Stomach smooth muscle (tissue), 2 donors: ENCODE measurements at regions not wholly inside any gene's neighbourhood (a gene's known extent, or its start where the extent isn't known, plus 50 kb on each side); places are given as distances from the start of the nearest gene placed in this dataset.

Experiments used
- H3K27ac ChIP-seq: one replicate; pipeline ENCODE4 v1.7.0; 2013; ENCODE audit warnings: mild to moderate bottlenecking, low read length, inconsistent platforms
- H3K27me3 ChIP-seq, 2 donors: one replicate each; pipeline ENCODE4 v1.7.0; 2013; ENCODE audit warnings: low read length in 2 of 2; ENCODE audit not compliant: insufficient read depth in 2 of 2, control insufficient read depth in 1 of 2
- H3K36me3 ChIP-seq, 2 donors: one replicate each; pipeline ENCODE4 v1.7.0; 2013; ENCODE audit warnings: low read length in 2 of 2; ENCODE audit not compliant: control insufficient read depth in 2 of 2, insufficient read depth in 2 of 2
- H3K4me1 ChIP-seq: one replicate; pipeline ENCODE4 v1.7.0; 2013; ENCODE audit warnings: low read length; ENCODE audit not compliant: control insufficient read depth, insufficient read depth
- H3K4me3 ChIP-seq, 2 donors: one replicate each; pipeline ENCODE4 v1.7.0; 2013; ENCODE audit warnings: low read length in 2 of 2
- H3K9ac ChIP-seq, 2 donors: one replicate each; pipeline ENCODE4 v1.7.0; 2013; ENCODE audit warnings: low read length in 2 of 2, mild to moderate bottlenecking in 1 of 2
- H3K9me3 ChIP-seq, 2 donors: one replicate each; pipeline ENCODE4 v1.7.0; 2013; ENCODE audit warnings: low read length in 2 of 2; ENCODE audit not compliant: control insufficient read depth in 2 of 2
- donor health status: healthy.
- donor health status: Pancreatic carcinoma.

DNA sequence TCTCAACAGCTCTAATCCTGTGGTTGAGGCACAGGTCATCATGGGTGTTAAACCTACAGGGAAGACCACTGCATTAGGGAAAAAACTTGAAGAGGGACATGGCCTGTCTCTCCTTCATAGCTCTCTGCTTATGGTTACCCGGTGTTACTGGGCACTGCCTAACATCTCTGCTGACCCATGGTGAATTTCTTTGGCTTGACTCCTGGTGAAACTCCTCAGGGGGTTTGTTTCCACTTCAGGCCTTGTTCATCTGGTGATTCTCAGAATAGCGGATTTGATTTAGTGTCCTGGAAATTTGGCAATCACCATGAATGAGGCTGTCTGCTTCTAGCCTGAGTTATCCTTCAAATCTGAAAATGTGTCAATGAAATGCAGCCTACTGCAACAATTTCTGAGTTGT lies 114.4 kb downstream of the ZNF518B start:
- H3K9me3 ChIP-seq: peaks cover 0 to 2% of the 10 kb centered on the region in 2 donors
- no peak overlapping the region for H3K9ac ChIP-seq
- H3K36me3 ChIP-seq: no peaks in the 10 kb centered on the region
- H3K4me3 ChIP-seq: no peak overlapping the region
- H3K27me3 ChIP-seq: no peaks in the 10 kb centered on the region
- H3K4me1 ChIP-seq: no peaks in the 10 kb centered on the region
- no peak overlapping the region for H3K27ac ChIP-seq

DNA sequence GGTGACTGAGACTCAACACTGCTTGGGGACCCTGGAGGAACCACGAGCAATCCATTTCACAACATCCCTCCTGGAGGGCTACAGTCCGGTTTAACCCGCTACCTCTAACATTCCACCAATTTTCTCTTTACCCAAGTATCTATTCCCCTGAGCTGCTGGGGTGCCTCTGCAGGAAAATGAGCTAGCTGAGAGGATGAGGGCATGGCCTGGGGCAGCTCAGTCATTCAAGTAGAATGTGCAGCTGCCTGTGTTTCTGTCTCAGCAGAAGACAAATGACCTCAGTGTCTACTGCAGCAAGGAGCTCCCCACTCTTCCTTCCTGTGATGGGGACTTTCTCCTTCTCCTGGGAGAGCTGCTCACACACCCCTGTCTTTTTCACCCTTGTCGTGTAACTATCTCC lies 120.8 kb downstream of the ZNF518B start:
- Histone ChIP-seq H3K36me3 (no peaks in the 10 kb centered on the region), H3K9me3 (peaks cover 0 to 3% of the 10 kb centered on the region in 2 donors), H3K27ac (no peak overlapping the region), H3K27me3 (no peaks in the 10 kb centered on the region), H3K4me3 (no peak overlapping the region), H3K9ac (no peak overlapping the region), H3K4me1 (no peaks in the 10 kb centered on the region)

DNA sequence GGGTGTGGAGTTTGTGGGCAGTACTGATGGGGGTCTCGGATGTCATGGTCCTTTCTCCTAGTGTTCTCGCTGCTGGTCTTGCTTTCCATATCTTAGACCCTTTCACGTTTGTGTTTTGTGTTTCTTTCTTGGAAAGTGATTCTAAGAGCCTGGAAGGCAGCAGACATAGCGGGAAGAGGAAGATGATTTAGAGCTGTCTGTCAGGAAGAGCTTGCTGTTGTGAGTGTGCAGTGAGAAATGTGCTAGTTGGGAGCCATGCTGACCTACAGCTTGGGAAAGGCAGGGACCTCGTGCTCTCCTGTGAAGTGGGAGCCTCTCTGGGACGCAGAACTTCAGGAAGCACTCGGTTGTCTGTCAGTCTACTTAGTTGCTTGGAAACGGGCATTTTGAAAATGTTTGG lies 122.2 kb downstream of the ZNF518B start:
- Histone ChIP-seq H3K4me1 (no peaks in the 10 kb centered on the region), H3K27ac (no peak overlapping the region), H3K9ac (no peak overlapping the region), H3K4me3 (no peak overlapping the region), H3K36me3 (no peaks in the 10 kb centered on the region), H3K27me3 (no peaks in the 10 kb centered on the region), H3K9me3 (peaks cover 0 to 3% of the 10 kb centered on the region in 2 donors)

DNA sequence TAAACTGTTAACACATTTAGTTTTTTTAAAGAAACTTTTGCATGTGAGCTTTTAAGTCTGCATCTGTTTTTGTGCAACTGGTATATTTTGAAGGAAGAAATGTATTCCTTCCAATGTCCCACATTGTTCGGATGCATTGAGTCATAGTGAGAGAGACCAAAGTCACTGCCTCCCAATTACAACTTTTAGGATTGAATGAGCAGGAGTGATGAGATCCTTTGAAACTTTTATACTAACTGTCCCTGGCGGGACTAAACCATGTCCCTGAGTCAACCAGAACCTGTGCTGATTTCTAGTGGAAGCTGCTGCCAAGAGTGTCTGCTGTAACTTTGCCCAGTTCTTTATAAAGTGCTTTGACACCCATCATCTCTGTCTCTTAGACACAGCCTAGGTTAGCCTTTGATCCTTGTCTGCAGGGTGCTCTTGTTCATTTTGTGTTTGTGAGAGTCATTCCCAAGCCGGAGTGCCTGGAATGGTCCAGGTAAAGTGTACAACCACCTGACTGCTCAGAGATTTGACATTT lies 122.7 kb downstream of the ZNF518B start:
- peaks cover 0 to 3% of the 10 kb centered on the region in 2 donors for H3K9me3 ChIP-seq

DNA sequence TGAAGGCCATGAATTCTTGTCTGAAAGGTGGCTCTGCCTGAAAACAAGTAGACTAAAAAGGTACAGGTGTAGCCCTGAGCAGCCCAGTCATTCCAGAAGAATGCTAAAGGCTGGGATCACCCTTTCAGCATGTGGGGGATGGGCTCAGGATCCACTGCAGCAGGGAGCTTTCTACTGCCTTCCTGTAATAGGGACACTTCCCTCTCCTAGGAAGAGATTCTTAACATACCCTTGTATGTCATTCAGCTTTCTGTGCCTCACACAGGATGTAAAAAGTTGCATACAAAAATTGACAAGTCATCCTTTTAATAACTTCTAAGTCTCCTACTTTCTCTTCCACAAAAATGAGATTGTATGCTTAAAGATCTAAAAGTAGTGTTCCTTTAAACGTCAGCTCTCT lies 123.3 kb downstream of the ZNF518B start:
- Histone ChIP-seq H3K9ac (no peak overlapping the region), H3K4me1 (no peaks in the 10 kb centered on the region), H3K9me3 (peaks cover 0 to 3% of the 10 kb centered on the region in 2 donors), H3K36me3 (no peaks in the 10 kb centered on the region), H3K4me3 (no peak overlapping the region), H3K27me3 (no peaks in the 10 kb centered on the region), H3K27ac (no peak overlapping the region)

More for the DNA sequence above, 122.7 kb downstream of the ZNF518B start:
- Histone ChIP-seq H3K4me1 (no peaks in the 10 kb centered on the region), H3K9ac (no peak overlapping the region), H3K27ac (no peak overlapping the region), H3K36me3 (no peaks in the 10 kb centered on the region), H3K27me3 (no peaks in the 10 kb centered on the region), H3K4me3 (no peak overlapping the region)

DNA sequence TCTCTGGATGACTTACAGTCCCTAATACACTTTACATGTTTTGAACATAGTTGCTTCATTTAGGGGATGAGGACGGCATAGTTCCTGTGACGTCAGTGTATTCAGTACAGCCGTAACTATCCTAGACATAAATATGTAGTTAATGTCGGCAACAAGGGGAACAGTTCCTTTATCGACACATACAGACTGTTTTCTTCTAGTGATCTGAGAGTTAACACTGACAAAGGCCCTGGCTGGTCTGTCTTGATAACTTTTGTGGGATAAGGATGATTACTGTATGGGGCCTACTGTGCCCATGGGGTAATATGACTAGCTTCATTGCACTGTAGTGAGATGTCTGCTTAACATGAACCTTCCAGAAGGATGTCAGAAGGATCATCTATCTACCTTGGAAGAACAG lies 131.2 kb downstream of the ZNF518B start:
- Histone ChIP-seq H3K36me3 (no peaks in the 10 kb centered on the region), H3K9ac (no peak overlapping the region), H3K27me3 (peaks cover 0 to 3% of the 10 kb centered on the region in 2 donors), H3K4me3 (no peak overlapping the region), H3K27ac (no peak overlapping the region), H3K9me3 (no peaks in the 10 kb centered on the region), H3K4me1 (no peaks in the 10 kb centered on the region)

DNA sequence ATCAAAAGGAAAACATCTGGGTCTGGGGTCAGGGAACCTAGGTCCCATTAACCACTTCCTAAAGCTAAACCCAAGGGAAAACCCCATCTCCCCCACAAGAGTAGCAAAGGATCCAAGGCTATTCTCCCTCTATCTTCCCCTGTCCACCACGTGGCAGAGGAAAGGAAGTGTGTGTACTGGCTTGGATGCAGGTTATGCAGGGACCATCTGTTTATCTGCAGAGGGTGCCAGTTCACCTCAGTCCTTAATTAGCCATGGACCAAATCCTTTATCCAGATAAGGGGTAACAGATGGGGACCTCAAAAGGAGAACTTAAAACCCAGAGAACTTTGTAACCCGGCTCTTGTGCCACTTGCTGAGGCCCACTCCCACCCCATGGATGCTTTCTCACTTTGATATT lies 135.3 kb downstream of the ZNF518B start:
- Histone ChIP-seq H3K9ac (no peak overlapping the region), H3K9me3 (no peaks in the 10 kb centered on the region), H3K4me3 (no peak overlapping the region), H3K27me3 (no peaks in the 10 kb centered on the region), H3K27ac (no peak overlapping the region), H3K4me1 (no peaks in the 10 kb centered on the region), H3K36me3 (no peaks in the 10 kb centered on the region)

DNA sequence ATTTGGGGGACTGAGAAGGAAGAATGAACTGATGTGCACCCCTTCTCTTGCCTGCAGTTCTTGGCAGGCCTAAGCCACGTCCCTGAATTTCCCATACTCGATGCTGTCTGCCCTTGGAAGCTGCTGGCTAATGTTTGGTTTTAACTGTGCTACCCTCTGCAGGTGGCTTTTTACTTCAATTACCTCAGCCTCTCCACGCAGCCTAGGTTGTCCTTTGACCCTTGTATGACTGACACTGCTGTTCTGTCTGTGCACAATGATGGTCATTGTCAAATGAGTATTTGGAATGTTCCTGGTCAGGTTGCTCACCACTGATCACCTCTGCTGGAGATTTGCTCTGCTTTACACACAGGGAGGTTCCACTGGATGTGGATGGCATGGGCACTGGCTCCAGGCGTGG lies 137.1 kb downstream of the ZNF518B start:
- H3K36me3 ChIP-seq: no peaks in the 10 kb centered on the region
- H3K4me1 ChIP-seq: no peaks in the 10 kb centered on the region
- no peaks in the 10 kb centered on the region for H3K27me3 ChIP-seq
- no peak overlapping the region for H3K27ac ChIP-seq
- no peak overlapping the region for H3K4me3 ChIP-seq
- no peaks in the 10 kb centered on the region for H3K9me3 ChIP-seq
- no peak overlapping the region for H3K9ac ChIP-seq

DNA sequence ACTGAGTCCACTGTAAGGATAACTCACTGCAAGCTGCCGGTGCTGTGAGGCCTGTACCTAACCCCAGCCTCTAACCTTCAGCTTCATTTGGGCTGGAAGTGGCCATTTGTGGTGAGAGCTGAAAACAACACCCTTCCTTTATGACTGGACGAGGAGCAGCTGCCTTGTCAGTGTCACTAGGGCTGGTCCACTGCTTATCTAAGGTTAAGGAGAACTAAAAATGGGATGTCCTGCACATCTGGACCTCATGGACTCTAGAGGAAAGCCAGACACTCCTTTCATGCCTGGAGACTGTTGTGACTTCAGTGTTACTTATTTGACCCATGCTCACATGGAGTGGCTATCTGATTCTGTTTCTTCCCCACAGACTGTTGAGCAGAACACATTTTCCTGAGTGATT lies 139.9 kb downstream of the ZNF518B start:
- Histone ChIP-seq H3K27ac (no peak overlapping the region), H3K36me3 (no peaks in the 10 kb centered on the region), H3K27me3 (no peaks in the 10 kb centered on the region), H3K9me3 (no peaks in the 10 kb centered on the region), H3K4me3 (no peak overlapping the region), H3K9ac (no peak overlapping the region), H3K4me1 (no peaks in the 10 kb centered on the region)

DNA sequence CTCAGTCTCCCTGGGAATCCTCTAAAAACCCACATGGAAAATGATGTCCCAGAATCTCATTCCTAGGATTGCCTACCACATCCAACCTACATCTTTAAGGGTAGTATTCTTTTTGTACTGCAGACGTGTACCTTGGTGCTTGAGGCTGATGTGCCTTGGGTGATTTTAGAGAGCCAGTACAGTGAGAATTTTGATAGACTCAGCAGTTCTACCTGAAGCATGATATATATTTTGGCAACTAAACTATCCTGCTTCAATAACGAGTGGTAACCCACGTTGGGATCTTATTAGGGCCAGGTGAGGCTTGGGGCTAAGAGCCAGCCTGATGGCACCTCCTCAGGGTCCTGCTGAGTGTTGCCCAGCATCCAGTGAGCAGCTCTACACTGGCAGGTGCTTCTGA lies 140.4 kb downstream of the ZNF518B start:
- H3K27ac ChIP-seq: no peak overlapping the region
- H3K4me1 ChIP-seq: no peaks in the 10 kb centered on the region
- no peaks in the 10 kb centered on the region for H3K9me3 ChIP-seq
- H3K36me3 ChIP-seq: no peaks in the 10 kb centered on the region
- no peaks in the 10 kb centered on the region for H3K27me3 ChIP-seq
- no peak overlapping the region for H3K4me3 ChIP-seq
- no peak overlapping the region for H3K9ac ChIP-seq

DNA sequence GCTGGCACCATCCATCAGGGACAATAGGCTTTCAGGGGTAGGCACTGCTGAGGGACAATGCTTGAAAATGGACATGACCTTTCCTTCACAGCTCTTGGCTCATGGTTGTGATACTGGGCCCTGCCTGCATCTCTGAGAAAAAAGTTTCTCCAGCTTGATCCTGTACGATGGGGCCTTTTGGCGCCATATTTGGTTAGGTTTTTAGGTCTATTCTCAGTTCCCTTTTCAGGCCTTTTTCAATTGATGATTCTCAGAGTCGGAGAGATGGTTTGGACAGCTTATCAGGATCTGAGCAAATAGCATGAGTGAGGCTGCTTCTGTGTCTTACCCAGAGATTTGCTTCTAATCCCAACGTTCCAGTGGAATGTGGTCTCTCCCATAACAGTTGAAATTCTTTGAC lies 141.6 kb downstream of the ZNF518B start:
- no peak overlapping the region for H3K27ac ChIP-seq
- no peaks in the 10 kb centered on the region for H3K9me3 ChIP-seq
- H3K9ac ChIP-seq: no peak overlapping the region
- no peaks in the 10 kb centered on the region for H3K4me1 ChIP-seq
- no peak overlapping the region for H3K4me3 ChIP-seq
- H3K36me3 ChIP-seq: no peaks in the 10 kb centered on the region
- H3K27me3 ChIP-seq: no peaks in the 10 kb centered on the region
